ENCODE measurements at regions not wholly inside any gene's neighbourhood (a gene's known extent, or its start where the extent isn't known, plus 50 kb on each side); places are given as distances from the start of the nearest gene placed in this dataset.
"Not testable (repeated sequence)": the region's sequence is repeated elsewhere in the genome, so short reads cannot be mapped to it uniquely, and the experiment has no call there.

DNA sequence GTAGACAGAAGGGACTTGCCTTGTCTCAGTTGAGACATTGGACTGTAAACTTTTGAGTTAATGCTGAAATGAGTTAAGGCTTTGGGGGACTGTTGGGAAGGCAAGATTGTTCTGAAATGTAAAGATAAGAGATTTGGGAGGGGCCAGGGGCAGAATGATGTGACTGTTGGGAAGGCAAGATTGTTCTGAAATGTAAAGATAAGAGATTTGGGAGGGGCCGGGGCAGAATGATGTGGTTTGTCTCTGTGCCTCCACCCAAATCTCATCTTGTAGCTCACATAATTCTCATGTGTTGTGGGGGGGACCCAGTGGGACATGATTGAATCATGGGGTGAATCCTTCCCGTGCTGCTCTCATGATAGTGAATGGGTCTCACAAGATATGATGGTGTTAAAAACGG, 1217.1 kb downstream of the GALC start:
- DNase-seq = not testable (repeated sequence)

DNA sequence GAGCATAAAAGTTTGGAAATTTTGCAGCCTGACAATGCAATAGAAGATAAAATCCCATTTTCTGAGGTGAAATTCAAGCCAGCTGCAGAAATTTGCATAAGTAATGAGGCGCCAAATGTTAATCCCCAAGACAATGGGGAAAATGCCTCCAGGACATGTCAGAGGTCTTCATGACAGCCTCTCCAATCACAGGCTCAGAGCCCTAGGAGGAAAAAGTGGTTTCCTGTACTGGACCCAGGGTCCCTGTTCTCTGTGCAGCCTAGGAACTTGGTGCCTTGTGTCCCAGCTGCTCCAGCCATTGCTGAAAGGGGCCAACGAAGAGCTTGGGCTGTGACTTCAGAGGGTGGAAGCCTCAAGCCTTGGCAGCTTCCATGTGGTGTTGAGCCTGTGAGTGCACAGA, 1218.1 kb downstream of the GALC start:
- no peak for DNase-seq

DNA sequence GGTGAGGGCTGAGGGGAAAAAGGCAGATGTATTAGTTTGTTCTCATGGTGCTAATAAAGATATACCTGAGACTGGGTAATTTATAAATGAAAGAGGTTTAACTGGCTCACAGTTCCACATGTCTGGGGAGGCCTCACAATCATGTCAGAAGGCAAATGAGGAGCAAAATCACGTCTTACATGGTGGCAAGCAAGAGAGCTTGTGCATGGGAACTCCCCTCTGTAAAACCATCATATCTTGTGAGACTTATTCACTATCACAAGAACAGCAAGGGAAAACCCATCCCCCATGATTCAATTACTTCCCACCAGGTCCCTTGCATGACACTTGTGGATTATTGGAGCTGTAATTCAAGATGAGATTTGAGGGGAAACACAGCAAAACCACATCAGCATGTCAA, 1220.9 kb downstream of the GALC start:
- DNase-seq = no peak

DNA sequence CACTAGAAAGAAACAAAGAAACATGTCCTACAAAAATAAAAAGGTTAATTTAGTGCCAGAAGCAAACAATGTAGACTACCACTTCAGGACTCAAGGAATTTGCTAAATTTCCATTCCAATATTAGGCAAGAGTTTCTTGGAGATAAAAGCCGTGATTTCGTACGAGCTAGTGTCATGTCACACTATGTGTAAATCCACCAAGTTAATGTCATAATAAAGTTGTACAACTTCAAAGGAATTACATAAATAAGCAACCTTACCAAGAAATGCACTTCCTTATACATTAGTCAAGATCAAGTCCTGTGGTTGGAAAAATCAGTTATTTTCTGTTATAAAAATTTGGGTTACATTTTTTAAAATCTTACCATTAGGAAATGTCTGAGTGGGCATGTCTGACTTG, 1222.8 kb downstream of the GALC start:
- DNase-seq = no peak

DNA sequence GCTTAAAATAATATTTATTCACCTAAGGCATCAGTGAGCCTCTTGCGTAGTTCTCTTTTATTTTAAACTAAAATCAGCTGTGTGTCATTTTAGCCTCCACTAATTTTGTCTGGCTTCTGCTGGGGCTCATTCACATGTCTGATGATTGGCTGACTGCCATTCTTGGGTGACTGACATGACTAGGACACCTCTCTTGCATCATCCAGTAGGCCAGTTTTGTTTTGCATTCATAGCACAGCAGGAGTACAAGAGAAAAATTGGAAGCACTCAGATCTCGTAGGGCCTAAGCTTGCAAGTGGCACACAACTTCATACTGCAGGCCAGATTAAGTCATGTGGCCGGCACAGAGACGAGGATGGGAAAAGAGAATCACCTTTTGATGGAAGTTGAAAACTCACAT, 1226.5 kb downstream of the GALC start:
- DNase-seq = no peak

DNA sequence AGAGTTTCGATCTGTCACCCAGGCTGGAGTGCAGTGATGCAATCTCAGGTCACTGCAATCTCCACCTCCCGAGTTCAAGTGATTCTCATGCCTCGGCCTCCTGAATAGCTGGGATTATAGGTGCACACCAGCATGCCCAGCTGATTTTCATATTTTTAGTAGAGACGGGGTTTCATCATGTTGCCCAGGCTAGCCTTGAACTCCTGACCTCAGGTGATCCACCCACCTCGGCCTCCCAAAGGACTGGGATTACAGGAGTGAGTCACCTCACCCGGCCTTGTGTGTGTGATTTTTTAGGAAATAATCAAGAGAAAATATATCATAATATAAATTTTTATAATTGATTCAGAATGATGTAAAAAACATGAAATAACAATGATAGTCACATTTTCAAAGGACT, 1231.4 kb downstream of the GALC start:
- DNase-seq = no peak

DNA sequence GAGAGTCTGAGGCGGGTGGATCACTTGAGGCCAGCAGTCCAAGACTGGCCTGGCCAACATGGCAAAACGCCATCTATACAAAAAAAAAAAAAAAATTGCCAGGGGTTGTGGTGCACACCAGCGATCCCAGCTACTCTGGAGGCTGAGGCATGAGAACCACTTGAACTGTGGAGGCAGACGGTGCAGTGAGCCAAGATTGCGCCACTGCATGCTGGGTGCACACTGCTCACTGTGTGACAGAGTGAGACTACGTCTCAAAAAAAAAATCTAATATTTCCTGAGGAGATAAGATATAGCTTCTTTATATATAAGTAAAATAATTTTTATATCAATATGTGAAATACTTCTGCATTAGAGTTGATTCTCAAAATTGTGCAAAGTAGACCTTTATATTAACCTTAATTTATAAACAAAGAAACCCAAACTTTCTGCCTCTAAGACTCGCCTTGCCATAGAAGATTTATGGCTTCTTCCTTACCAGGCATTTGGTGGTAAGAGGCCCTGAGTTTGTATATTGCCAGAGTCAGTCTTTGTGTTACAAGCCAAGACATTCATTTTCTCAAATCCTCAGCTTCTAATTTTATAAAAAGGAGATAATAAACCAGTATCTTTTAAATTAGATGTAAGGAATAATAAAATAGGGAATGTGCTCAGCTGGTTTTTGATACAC, 1226.7 kb downstream of the FLRT2 start:
- DNase-seq = no peak

DNA sequence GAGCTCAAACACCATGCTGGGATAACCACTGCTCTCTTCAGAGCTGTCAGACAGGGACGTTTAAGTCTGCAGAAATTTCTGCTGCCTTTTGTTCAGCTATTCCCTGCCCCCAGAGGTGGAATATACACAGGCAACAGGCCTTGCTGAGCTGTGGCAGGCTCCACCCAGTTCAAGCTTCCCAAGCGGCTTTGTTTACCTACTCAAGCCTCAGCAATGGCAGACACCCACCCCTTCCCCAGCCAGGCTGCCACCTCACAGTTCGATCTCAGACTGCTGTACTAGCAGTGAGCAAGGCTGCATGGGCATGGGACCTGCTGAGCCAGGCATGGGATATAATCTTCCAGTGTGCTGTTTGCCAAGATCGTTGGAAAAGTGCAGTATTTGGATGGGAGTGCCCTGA, 1220.5 kb downstream of the FLRT2 start:
- not testable (repeated sequence) for DNase-seq

DNA sequence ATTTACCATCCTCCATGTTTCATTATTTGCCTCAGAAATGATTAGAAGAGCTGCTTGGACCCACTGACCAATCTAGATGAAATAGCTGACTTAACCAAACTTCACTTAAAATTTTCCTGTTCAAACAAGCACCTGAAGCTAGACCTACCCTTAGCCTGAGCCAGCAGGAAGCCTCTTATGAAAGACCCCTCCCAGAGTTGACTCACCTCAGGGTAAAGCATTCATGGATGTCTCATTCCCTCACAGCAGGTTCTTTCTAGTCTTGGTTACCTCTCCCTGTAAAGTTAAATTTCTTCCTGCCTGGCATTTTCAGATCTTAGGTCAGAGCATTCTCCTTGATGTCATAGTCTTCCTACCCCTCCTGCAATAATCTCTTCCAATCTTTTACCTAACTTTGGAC, 1209.8 kb downstream of the FLRT2 start:
- no peak for DNase-seq

DNA sequence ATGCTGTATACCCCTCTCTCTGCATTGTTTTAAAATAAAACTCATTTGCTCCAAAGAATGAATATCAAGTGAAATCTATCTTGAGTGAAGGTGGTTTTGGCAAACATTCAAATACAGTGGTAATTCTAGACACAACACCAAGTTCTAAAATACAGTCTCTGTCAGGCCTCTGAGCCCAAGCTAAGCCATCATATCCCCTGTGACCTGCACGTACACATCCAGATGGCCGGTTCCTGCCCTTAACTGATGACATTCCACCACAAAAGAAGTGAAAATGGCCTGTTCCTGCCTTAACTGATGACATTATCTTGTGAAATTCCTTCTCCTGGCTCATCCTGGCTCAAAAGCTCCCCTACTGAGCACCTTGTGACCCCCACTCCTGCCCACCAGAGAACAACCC, 1201.5 kb downstream of the FLRT2 start:
- DNase-seq = not testable (repeated sequence)

DNA sequence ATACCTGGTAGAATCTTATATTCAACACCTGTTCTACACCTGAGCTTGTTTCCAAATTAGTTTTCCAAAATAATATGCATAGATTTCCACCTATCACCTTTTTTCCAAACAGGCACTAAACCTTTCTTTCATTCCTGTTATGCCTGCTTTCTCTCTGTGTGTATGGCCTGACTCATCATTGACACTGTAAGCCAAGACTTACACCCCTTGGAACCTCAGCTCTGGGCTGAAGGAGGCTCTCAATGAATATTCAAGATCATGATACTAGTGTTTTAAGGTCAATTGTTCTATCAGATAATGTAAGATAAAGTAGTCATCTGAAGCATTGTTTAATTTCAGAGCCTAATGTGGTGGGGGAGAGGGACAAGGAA, 1193.3 kb downstream of the FLRT2 start:
- no peak for DNase-seq

DNA sequence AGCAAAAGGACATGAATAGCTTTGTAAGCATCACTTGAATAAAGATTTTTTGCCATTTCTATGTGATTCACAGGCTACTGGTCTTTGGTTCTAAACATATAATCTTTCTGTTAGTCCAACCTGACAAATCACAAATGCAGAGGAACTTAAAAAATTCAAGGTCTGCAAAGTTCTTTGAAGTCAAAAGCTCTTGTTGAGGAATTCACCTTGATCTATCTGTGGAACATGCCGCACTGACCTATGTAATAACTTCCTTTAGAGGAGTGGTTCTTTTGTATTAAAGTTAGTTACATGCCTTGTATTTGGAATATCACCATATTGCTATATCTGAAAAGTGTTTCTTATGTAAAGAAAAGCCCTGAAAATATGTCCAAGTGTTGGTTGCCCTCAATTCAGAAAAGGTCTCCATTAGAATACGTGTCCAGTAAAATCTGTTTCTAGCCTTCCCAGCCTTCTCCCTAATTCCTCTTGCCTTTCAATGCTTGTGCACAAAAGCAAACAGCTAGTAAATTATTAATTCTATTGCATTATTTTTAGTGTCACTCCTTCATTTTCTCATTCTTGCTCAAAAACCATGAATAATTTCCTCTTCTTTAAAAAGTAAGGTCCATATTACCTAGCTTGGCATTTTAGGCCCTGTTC, 1192.8 kb downstream of the FLRT2 start:
- DNase-seq = no peak

DNA sequence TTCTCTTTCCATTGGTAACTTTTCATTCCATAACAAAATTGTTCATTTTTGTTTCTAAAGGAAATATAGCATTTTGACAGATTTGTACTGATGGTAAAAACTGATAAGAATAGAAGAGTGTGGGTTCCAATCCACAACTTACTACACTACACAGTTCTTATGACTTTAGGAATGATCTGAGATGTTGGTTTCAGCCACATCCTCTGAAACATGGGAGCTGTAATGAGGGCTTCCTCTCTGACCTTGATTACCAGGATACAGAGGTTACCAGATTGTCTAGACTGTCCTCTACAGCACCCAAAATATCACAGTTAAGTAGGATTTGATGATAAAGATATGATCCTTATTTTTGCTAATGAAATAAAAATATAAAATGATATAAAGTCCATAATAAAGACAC, 1184.6 kb downstream of the FLRT2 start:
- DNase-seq = no peak

DNA sequence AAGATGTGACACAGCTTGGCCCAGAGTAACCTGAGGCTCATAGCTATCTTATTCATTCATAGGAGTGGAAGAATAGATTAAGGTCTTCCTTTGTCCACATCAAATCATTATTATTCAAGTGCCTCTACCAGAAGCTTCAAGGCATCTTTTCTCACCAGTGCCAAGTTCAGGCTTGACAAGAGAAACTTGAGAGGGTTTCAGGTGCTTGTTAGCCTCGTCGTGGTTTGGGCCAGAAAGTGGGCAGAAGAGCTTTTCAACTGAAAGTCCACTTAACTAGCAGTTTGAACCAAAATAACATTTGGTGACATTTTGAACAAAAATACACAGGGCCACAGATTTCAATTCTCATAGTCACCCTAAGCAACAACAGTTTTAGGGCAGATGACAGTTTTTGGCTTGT, 1184.2 kb downstream of the FLRT2 start:
- DNase-seq = no peak

DNA sequence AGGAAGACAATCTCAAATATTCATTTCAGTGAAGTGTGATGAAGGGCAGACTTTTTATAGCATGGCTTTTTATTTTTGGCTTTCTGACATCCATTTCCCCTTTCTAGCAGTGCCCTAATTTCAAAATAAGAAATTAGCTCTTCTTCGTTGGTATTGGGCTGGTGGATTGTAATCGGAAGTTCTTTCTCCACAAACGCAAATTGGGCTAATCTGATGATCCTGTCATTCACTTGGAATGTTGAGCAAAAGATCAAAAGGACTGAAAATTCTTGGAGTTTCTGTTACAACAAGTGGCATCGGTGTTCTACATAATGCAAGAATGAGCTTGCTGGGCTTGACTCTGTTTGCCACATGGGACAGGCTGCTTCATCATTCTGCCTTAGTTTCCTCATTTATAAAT, 1182.8 kb downstream of the FLRT2 start:
- DNase-seq = no peak

DNA sequence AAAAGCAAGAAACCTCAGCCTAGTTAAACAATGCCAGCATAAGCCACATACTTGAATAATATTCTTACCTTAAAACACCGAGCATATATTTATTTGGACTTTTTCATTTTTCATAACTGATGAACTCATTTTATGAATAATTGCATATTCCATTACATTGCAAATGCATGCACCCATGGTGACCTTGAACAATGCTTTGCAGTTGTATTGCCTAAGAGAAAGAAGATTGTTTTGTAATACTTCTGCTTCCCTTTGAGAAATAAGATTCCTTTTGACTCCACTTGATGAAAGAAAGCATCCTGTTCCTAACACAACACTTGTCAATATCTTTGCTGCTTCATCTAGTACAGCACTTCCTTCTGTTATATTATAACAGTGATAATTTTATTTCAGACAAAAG, 1182.2 kb downstream of the FLRT2 start:
- DNase-seq = no peak

DNA sequence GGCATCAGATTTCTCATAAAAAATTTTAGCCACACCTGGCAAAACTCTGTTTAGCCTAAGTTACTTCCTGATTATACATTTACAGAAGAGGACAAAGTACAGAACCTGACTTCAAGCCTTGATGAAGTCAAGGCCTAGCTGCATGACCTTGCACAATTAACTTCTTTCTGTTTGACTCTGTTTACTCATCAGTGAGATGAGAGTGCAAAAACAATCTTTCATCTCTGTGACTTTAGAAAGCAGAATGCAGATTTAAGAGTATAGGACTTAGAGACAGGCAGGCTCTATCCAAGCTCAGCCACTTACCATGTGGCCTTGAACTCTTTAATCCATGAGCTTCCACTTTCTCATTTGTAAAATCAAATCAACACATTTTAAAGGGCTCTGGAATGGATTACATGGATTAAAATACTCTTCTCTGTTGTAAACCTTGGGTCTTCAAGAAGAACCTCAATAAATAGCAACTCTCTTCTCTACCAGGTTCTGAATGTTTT, 1178.9 kb downstream of the FLRT2 start:
- no peak for DNase-seq

DNA sequence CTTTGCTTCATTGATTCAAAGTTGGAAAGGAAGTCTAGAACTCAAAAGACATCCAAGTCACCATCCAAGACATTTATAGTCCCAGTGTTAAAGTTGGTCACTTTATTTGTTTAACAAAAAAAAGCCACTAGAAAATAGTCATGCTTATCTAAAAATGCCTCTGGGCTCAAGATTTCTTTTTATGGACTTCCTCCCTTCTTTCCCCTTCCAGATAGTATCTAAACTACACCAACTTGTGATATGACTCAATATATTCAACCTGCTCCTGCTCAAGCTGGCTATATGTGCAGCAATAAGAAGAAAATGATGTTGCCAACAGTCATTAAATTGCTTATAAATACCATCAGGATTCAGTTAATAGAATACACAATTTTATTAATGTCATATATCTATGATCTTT, 1177.1 kb downstream of the FLRT2 start:
- no peak for DNase-seq

DNA sequence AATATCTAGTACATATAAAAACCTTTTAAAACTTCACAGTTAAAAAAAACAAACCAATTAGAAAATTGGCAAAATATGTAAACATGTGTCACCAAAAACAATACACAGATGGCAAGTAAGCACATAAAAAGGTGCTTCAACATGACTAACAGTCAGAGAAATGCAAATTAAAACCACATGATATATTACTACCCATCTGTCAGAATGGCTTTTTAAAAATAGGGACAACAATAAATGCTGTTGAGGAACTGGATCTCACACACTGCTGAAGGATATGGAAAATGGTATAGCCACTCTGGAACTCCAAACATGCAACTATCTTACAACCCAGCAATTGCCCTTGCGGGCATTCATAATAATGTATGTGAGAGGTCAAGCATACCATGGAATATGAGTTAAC, 1153.6 kb downstream of the FLRT2 start:
- no peak for DNase-seq

DNA sequence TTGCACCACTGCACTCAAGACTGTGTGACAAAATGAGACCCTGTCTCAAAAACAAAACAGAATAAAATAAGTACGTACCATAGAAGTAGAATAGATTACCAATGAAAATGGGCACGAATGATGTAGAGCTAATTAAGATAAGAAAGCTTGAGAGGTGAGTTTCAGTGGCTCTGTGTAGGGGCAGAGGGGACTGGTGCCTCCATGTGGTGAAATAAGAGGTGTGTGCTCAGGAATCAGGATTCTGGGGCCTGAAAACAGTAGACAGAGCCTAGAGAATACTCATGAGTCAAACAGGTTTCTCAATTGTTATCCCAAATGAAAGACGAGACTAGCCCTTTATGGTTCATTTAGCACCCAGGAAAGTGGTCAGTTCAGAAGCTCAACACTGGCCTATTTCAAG, 1145.1 kb downstream of the FLRT2 start:
- DNase-seq = no peak

DNA sequence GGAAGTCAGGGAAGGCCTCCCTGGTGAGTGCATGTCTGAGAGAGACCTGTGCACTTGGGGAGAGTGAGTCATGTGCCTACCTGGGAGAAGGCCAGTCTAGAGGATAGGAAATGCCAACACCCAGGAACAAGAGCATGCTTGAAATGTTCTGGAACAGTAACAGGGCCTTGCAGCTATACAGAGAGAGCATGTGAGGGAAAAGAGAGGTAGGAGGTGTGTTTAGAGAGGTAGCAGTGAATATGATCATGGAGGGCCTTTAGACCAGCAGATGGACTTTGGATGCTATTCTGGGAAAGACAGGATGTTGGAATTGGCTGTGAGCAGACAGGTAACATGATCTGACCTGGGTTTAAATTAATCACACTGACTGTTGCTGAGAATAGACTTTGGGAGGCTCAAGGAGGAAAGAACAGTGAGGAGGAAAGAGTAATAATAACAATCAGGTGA, 1143.6 kb downstream of the FLRT2 start:
- DNase-seq = no peak

DNA sequence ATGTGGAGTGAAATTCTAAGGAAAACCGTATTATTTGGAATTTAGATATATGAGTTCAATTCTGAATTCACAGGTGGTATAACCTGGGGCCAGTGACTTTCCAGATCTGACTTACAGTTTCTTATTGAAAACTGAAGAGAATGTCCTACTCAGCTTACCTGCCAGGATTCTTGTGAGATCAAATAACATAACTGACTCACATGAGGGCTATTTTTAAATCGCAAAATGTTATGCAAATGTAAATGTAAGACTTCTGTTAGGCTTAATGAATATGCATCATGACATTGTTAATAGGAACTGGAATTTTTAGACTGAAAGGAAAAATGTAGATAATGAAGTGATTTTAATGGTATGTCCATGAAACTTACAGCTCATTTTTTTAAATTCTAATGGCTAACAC, 1142.1 kb downstream of the FLRT2 start:
- DNase-seq = no peak

DNA sequence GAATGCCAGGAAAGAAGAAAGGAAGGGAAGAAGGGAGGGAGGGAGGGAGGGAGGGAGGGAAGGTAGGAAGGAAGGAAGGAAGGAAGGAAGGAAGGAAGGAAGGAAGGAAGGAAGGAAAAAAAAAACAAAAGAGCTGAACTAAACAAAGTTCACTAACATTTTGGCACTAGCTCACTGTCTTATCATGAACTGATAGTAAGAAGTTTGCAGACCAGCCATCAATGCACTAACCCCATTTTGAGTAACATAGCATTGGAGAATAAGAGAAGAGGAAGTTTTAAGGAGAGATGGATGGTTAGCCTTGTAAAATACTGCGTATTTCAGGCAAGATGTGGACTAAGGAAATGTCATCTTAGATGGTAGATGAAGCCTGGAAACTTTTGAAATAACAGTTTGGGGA, 1136.0 kb downstream of the FLRT2 start:
- no peak for DNase-seq

DNA sequence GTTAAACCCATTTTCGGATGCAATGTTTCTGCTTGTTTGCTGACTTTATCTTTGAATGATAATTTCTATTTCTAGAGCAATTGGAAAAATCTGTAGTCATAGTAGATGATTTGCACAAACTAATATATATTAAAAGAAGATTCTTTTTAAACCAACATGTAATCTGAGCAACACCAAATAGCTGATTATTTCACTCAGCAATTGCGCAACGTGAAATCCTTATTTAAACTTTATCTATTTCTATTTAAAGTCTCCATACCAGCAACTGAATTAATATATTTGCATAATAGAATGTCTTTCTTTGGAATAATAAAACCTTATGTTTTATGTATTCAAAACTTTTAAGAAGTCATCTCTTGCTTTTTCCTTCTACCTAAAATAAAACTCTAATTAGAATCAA, 1132.4 kb downstream of the FLRT2 start:
- no peak for DNase-seq

DNA sequence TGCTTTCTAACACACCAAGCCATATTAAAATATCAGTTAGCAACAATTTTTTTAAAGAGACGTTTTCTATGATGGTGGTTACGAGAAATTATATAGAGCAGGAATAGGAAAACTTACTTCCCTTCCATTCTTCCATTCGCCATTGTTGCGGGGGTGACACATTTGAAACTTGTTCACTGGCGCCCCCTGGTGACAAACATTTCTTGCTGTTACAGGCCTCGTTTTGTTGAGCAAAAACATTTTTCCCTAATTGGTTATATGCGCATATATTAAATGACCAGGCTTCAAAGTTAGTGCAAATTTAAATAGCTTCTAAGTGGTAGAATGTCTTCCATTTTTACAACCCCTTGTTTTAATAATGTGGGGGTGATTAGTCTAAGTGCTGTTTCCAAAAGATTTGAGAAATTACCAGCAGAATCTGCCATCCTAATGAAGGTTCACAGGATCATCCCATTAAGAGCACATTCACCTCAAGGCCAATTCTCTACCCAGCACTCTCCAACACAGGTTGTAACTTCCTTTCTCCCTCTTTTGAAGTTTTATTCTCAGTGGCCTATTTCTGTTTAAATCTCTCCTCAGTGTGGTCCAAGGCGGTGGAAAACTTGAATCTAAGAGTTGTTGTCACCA, 1124.7 kb downstream of the FLRT2 start:
- peak; percentile 56 for DNase-seq
